GM20431 (cell line): ENCODE measurements at regions not wholly inside any gene's neighbourhood (a gene's known extent, or its start where the extent isn't known, plus 50 kb on each side); places are given as distances from the start of the nearest gene placed in this dataset.
"Not testable (repeated sequence)": the region's sequence is repeated elsewhere in the genome, so short reads cannot be mapped to it uniquely, and the experiment has no call there.

Experiments
- in situ Hi-C: fragments of 300-500 bp; cut with MseI, MboI; formaldehyde crosslinking; loops from one replicate; pipeline ENCODE4 v1.15.0; 2020; ENCODE audit warnings: low sequenced_read_pairs; ENCODE audit not compliant: unreplicated experiment

DNA sequence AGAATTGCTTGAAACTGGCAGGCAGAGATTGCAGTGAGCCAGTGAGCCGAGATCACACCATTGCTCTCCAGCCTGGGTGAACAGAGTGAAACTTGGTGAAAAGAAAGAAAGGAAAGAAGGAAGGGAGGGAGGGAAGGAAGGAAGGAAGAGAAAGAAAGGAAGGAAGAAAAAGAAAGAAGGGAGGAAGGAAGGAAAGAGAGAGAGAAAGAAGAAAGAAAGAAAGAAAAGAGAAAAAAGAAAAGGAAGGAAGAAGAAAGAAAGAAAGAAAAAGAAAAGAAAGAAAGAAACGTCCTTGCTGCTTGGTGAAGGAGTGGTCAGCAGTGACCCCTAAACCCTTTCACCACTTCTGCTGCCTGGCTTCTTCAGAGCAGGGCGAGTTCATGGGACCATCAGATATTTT lies 147.1 kb upstream of the MYO3A start:
- in situ Hi-C loops = no loop called here

DNA sequence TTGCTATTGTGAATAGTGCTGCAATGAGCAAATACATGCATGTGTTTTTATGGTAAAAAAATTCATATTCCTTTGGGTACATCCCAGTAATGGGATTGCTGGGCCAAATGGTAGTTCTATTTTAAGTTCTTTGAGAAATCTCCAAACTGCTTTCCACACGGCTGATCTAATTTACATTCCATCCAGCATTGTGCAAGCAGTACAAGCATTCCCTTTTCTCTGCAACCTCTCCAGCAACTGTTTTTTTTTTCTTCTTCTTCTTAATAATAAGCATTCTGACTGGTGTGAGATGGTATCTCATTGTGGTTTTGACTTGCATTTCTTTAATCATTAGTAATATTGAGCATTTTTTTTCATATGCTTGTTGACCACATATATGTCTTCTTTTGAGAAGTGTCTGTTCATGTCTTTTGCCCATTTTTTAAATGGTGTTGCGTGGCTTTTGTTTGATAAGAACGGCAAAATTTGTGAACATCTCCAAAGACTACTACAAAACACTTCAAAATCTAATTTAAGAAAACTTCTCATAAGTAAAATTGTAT lies 136.1 kb upstream of the MYO3A start:
- in situ Hi-C loops = no loop called here

DNA sequence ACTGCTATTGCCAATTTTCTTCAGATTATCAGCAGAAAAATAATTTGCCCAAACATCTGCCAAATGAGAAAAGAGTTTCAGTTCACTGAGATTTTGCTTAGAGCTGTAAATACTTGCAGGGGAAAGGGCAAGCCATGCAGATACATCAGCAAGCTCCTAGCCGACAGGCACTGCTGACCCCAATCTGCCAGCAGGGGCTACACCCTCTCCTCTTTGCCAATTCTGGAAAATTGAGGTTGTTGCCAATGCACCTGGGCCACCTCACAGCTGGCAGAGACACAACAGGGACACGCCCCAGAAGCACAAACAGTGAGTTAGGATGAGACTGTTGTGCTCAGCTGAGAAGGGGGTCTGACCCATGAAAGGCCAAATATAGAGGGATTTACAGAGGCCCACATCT lies 129.5 kb upstream of the MYO3A start:
- in situ Hi-C loops = no loop called here

DNA sequence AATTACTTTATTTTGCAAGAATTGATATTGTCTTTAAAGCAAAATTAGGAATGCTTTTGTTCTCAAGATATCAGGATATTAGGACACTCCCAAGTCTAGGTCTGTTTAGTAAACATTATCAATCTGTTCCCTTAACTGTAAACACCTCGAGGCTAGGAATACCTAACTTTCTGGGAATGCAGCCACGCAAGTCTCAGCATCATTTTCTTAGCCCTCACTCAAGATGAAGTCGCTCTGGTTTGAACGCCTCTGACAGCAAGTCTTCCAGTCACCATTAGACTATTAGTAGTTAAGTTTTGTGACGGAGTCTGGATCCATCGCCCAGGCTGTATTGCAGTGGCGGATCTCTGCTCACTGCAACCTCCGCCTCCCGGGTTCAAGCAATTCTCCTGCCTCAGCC lies 128.0 kb upstream of the MYO3A start:
- in situ Hi-C loops = no loop called here

DNA sequence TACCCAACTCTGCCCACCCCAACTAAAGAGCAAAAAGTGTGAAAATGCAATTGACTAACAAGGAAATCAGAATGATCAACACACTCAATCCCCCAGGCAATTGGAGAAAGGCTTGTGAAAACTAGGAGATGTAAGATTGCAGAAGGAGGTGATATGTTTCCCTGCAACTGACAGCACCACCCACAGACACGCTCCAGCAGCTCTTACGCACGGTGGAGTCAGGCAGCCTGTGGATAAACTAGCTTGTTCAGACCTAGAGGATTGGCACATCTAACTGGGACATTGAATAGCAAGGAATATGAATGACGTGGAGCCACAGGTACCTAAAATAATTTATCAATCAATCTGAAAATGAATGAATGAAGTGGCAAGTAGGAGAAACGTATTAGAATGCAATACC lies 125.7 kb upstream of the MYO3A start:
- in situ Hi-C loops = no loop called here

DNA sequence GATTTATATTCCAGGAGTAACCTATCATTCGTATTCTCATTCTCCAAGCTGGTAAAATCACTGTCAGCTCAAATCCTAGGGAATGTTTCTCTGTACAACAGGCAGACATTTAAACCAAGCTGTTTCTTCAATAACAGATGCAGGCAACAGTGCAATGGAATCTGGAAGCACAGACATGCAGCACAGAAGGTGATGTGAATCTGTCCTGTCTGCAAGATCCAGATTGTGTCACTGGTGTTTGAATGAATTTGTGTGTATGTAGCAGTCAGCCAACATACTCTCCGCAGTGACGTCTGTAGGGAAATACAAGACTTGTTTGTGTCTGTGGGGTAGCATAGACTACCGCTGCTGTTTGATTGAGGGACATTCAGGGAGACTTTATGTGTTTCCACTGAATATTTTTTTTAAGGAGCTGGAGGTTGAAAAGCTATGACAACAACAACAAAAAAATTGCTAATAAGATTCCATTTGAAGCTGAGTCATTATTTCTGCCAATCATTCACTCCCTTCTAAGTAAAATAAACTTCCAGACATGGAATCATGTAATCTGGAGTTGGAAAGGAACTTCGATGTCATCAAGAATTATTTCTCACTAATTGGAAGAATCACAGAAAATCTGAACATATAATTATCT lies 122.9 kb upstream of the MYO3A start:
- in situ Hi-C loops = no loop called here

DNA sequence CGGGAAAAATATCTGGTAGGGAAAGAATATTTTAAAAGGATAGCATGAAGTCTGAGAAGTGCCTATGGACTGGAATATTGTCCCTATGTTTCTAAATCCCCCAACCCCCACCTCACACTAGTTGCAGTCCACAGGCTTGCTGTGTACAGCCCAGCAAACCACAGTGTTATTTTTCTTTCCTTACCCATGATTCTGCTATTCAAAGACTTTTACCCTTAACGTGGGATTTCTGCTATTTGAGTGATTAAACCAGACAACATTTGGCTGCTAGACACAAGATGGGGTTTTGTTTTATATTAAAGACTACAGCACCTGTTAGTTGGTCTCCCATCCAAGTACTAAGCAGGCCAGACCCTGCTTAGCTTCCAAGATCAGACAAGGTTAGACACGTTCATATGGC lies 120.5 kb upstream of the MYO3A start:
- in situ Hi-C loops = no loop called here

DNA sequence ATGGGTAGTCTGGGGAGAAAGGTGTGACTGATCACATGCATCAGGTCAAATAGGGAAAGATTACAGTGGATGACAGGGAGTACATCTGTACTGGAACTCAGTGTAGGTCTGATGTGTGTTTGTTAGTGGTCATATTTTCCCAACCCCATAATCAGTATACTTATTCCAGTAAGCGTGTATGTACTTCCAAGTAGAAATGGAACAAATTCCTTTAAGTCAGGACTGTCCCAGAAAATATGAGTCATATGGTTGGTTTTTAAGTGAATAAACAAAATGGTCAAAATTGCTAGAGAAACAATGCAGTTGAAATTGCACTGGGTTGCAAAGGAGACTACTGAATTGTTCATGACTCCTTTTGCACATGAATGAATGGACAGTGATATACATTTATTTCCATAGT lies 118.8 kb upstream of the MYO3A start:
- in situ Hi-C loops = no loop called here

DNA sequence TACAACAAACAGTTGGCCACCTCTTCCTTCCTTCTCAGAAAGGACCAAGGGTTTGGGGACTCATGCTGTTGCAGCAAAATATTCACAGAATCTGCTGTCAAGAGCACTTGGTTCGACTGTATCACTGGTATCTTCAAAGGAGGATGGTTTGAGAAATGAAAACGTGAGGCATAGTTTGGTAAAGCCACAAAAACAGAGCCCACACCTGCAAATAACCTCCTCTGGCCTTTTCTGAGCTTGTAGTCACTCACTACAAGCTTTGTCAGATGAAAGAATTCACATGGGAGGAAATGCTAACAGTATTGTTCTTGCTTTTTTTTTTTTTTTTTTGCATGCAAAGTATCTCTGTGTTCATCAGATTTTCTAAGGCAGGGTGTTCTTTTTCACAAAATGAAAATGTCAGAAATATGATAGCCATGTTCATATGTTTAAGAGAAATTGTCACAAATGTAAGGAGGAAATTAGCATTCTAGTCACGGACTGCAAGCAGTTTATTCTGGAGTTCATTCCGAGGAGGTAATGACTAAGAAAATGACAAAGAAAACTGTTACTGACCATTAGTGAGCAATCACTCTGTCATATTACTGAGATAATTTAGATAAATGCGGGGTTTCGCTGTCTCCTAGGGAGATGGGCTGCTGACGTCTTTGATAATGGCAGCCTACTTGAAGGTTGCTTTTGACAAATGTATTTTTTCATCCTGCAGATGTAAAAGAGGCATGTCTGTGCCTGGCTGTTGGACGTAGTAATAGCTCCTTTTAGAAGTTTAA lies 117.8 kb upstream of the MYO3A start:
- in situ Hi-C loops = no loop called here

DNA sequence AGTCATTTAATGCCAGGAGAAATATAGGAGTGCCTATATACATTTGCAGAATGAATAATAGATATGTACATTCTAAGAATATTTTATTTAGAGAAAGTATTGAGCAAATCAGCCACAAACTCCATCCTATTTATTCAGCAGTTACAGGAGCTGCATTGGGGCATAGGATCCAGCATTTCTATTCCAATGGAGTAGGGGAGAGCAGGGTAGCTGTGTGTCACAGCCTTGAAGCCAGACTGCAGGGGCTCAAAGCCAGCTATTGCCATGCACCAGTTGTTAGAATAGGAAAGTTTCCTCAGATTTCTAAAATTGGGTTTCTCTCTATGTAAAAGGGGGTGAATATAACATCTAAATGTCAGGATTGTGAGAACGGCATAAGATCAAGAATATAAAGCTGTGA lies 116.8 kb upstream of the MYO3A start:
- in situ Hi-C loops = no loop called here

DNA sequence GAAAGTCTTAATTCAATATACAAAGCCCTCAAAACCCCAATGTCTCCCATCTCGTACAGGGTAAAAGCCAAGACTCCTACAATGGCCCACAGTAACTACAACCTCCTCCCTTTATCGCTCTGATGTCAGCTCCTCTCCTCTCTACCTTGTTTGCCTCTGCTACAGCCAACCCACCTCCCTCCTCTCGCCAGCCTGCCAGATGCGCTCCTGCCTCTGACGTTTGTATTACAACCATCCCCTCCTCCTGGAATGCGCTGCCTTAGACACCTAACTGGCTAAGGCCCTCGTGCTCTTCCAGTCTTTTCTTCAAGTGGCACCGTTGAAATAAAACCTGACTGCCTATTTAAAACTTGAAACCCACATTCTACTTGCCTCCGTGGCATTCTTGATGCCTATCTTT lies 115.3 kb upstream of the MYO3A start:
- in situ Hi-C loops = no loop called here

DNA sequence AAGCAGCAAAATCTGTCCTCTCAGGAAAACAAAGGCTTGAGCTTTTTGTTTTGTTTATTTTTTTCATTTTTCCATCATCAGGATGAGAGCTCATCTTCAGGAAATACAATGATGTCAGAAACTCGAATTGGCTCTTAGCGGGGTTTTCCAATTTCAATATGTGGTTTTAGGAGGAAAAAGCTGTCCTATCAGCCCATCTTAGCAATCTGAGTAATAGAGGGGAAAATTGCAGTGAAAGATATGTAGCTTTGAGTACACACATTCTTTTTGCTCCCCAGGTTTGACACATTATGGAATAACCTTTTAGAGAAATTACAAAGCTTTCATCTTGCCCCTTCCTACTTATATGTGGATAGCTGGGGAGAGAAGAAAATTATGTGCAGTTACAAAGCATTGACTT lies 113.6 kb upstream of the MYO3A start:
- in situ Hi-C loops = no loop called here

DNA sequence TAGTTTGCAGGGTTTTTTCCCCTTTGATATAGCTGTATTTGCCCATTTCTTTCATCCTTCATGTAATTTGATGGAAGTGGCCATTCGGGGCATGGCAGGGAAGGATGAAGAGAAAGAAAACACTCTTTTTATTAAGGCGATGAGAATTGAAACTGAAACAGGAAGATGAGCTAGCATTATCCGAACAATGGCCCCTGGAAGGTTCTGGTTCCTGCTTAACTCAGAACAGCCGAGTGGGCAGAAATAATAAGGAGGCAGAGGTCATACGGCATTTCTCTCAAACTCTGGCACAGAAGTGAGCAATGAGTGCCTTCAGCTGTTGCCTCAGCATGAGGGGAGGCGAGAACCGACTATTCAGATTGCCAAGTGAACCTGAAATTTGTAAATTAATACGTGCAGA lies 113.2 kb upstream of the MYO3A start:
- in situ Hi-C loops = no loop called here

DNA sequence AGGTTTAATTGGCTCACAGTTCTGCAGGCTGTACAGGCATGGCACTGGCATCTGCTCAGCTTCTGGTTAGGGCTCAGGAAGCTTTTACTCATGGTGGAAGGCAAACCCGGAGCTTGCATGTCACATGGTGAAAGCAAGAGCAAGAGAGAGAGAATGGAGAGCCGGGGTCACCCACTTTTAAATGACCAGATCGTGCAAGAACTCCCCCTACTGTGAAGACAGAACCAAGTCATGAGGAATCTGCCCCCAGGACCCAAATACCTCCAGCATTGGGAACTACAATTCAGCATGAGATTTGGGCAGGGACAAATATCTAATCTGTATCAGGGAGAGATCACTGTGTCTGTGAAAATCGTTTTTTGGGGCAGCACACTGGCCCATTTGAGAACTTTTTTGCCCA lies 110.0 kb upstream of the MYO3A start:
- in situ Hi-C loops = no loop called here

DNA sequence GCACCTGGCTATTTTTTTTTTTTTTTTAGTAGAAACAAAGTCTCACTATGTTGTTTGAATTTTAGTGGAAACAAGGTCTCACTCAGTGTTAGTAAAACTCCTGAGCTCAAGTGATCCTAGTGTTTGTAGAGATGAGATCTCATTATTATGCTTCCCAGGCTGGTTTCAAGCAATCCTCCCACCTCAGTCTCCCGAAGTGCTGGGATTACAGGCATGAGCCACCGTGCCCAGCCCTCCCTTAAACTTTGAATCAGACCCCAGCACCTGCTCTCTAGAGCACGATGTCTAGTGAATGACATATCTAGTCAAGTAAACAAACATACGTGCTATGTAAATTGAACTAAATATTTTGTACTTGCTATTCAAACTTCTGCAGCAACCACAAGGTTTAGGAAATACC lies 105.6 kb upstream of the MYO3A start:
- in situ Hi-C loops = no loop called here

DNA sequence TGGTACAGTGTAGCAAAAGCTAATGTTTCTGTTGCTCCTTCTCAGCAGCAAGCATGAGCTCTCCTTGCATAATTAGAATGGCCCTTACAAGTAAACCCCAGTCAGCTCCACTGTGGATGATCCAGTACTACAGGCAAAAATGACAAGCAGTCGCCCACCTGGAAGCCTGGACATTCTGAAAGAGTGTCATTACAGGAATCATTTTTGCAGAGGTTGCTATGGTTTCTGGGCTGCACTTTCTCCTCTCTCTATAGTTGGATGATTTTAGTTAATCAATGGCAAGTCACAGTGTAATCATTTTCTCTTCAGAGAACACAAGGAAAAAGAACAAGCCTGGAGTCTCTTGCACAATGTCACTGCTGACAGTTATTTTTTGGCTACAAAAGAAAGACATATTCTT lies 102.9 kb upstream of the MYO3A start:
- in situ Hi-C loops = no loop called here

DNA sequence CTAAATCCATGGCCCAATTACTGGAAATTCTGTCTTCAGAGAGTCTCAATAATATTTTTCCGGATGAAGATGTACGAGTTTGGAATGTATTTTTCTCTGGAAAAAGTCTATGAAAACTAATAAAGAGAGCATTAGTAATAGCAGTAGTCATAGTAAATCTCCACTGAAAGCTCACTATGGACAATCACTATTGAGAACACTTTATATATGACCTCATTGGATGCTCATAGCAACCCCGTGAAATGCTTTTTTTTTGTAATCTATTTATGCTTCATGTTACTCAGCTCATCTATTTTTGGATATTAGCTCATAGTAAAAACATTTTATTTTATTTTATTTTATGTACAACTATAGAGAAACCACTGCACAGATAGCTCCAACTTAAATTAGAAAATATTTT lies 94.3 kb upstream of the MYO3A start:
- in situ Hi-C loops = no loop called here

DNA sequence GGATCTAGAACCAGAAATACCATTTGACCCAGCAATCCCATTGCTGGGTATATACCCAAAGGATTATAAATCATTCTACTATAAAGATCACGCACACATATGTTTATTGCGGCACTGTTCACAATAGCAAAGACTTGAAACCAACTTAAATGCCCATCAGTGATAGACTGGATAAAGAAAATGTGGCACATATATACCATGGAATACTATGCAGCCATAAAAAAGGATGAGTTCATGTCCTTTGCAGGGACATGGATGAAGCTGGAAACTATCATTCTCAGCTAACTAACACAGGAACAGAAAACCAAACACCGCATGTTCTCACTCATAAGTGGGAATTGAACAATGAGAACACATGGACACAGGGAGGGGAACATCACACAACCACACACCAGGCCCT lies 93.2 kb upstream of the MYO3A start:
- in situ Hi-C loops = not testable (repeated sequence)

DNA sequence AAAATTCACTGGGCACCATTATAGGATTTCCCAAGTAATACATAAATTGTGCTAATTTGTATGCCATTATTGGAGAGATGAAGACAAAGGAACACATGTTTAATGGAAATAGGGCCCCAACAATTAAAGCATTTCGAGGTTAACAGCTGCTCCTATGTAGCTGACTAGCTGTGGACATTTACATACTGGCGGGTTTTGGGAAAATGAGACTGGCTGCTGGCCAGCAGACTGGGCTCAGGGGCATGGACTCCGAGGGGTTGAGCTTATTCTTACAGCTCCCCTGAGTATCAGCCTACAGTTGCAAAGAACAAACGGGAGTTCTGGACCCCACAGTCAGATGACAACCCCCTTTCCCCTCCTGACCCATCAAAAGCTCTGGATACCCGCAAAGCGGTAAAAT lies 91.9 kb upstream of the MYO3A start:
- in situ Hi-C loops = no loop called here

DNA sequence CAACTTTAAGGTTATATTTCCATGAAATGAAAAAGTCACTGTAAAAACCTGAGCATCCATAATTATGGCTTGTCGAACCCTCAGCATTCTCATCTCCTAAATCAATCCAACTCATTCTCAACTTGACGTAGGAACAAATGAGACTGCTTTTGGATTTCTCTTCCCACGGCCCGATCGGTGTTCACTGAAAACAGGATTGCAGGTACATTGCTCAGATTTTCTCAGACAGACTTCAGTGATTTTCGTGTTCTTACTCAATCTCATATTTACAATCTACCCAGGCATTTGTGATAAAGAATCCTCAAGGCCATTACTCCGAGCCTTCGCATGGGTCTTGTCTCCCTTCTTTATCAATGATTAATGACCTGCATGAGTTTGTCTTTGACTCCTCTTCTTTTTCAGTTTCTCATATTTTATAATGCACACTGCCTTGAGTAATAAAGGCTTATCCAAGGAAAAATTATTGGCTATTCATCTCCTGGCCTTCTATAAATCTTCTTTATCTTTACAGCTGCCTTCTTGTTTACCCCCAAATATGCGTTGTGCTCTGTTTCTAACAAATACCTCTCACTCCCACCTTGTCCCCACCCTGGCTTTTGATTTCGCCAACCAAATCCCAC lies 90.4 kb upstream of the MYO3A start:
- in situ Hi-C loops = no loop called here

DNA sequence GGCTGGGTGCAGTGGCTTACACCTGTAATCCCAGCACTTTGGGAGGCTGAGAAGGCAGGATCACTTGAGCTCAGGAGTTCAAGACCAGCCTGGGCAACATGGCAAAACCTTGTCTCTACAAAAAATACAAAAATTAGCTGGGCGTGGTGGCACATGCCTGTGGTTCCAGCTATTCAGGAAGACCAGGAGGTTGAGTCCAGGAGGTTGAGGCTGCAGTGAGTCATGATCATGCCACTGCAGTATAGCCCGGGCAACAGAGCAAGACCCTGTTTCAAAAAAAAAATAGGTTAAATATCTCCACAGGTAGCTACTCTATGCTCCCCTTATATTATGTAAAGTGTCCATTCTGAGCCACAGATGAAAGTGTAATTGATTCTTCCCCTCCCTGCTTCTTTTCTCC lies 89.3 kb upstream of the MYO3A start:
- in situ Hi-C loops = not testable (repeated sequence)
